Activated T-helper 1 cell treated with Interleukin-2 at 50 U/mL for 16 hours (primary cell): ENCODE measurements at regions not wholly inside any gene's neighbourhood (a gene's known extent, or its start where the extent isn't known, plus 50 kb on each side); places are given as distances from the start of the nearest gene placed in this dataset.
"Not testable (repeated sequence)": the region's sequence is repeated elsewhere in the genome, so short reads cannot be mapped to it uniquely, and the experiment has no call there.

Source experiments
- DNase-seq: peaks from one replicate; pipeline ENCODE4 v3.0.0-alpha.2; 2020; ENCODE audit warnings: low read depth

GRCh38 chr5:71822065-71822464, 103.0 kb downstream of the CARTPT start:
- not testable (repeated sequence) for DNase-seq

GRCh38 chr5:71825992-71826391, 106.9 kb downstream of the CARTPT start:
- no peak for DNase-seq

- DNase-seq, result no peak
These were observed 109.4 kb downstream of the CARTPT start for GRCh38 chr5:71828291-71829040.

- no peak for DNase-seq
These were observed 110.1 kb downstream of the CARTPT start for GRCh38 chr5:71829206-71829605.

GRCh38 chr5:71830681-71831539, 111.8 kb downstream of the CARTPT start:
- DNase-seq, result no peak

GRCh38 chr5:71832812-71833715, 114.0 kb downstream of the CARTPT start:
- DNase-seq, result no peak

- no peak for DNase-seq
These were observed 115.5 kb downstream of the CARTPT start for GRCh38 chr5:71834601-71835000.

GRCh38 chr5:71836084-71836483, 117.0 kb downstream of the CARTPT start:
- DNase-seq, result no peak

- no peak for DNase-seq
These were observed 117.6 kb downstream of the CARTPT start for GRCh38 chr5:71836559-71837112.

- DNase-seq, result no peak
These were observed 119.2 kb downstream of the CARTPT start for GRCh38 chr5:71838286-71838685.

GRCh38 chr5:71839096-71839884, 120.2 kb downstream of the CARTPT start:
- DNase-seq, result no peak

- no peak for DNase-seq
These were observed 122.0 kb downstream of the CARTPT start for GRCh38 chr5:71841107-71841506.

- no peak for DNase-seq
These were observed 124.0 kb downstream of the CARTPT start for GRCh38 chr5:71843111-71843510.

GRCh38 chr5:71844862-71845261, 125.8 kb downstream of the CARTPT start:
- no peak for DNase-seq

GRCh38 chr5:71859515-71859914, 140.4 kb downstream of the CARTPT start:
- DNase-seq, result no peak

- no peak for DNase-seq
These were observed 141.0 kb downstream of the CARTPT start for GRCh38 chr5:71860048-71860447.

GRCh38 chr5:71861682-71862081, 142.6 kb downstream of the CARTPT start:
- DNase-seq, result no peak

GRCh38 chr5:71862087-71862486, 143.0 kb downstream of the CARTPT start:
- DNase-seq, result no peak

- no peak for DNase-seq
These were observed 143.5 kb downstream of the CARTPT start for GRCh38 chr5:71862507-71863060.

- no peak for DNase-seq
These were observed 145.9 kb downstream of the CARTPT start for GRCh38 chr5:71864730-71865601.
